Fibroblast of lung (primary cell): ENCODE measurements at regions not wholly inside any gene's neighbourhood (a gene's known extent, or its start where the extent isn't known, plus 50 kb on each side); places are given as distances from the start of the nearest gene placed in this dataset.

ENCODE experiments used
- EZH2 ChIP-seq: IDR thresholded peaks from 2 replicates; pipeline ENCODE4 v1.5.1; 2012; ENCODE audit warnings: low read length, control low read depth, mild to moderate bottlenecking; ENCODE audit errors: missing control alignments
- TF ChIP-seq, protein P1 (sequence below), 2 donors: IDR thresholded peaks in 1 of 2; conservative IDR thresholded peaks in 1 of 2; 1 replicate in 1 of 2; 2 replicates in 1 of 2; pipeline ENCODE4 v1.5.1; 2011 to 2012; ENCODE audit warnings: low read length in 2 of 2, control low read depth in 1 of 2, inconsistent platforms in 1 of 2, low read depth in 1 of 2, mild to moderate bottlenecking in 1 of 2

- no peak for TF ChIP-seq EZH2
- TF ChIP-seq, protein P1, sequence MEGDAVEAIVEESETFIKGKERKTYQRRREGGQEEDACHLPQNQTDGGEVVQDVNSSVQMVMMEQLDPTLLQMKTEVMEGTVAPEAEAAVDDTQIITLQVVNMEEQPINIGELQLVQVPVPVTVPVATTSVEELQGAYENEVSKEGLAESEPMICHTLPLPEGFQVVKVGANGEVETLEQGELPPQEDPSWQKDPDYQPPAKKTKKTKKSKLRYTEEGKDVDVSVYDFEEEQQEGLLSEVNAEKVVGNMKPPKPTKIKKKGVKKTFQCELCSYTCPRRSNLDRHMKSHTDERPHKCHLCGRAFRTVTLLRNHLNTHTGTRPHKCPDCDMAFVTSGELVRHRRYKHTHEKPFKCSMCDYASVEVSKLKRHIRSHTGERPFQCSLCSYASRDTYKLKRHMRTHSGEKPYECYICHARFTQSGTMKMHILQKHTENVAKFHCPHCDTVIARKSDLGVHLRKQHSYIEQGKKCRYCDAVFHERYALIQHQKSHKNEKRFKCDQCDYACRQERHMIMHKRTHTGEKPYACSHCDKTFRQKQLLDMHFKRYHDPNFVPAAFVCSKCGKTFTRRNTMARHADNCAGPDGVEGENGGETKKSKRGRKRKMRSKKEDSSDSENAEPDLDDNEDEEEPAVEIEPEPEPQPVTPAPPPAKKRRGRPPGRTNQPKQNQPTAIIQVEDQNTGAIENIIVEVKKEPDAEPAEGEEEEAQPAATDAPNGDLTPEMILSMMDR (conservative IDR thresholded peaks at IDR 0.05 in 1 of 2, IDR thresholded peaks at IDR 0.05 in 1 of 2; ENCODE audit: low read depth in 1 of 2, low read length in 2 of 2), result no peak
Measured at GRCh38 chr12:18908191-18908590, 170.3 kb downstream of the CAPZA3 start.
